HG03460 (cell line): ENCODE measurements at regions not wholly inside any gene's neighbourhood (a gene's known extent, or its start where the extent isn't known, plus 50 kb on each side); places are given as distances from the start of the nearest gene placed in this dataset.

Source experiments
- ATAC-seq: cut with Tn5 transposase; IDR thresholded peaks from one replicate; pipeline ENCODE4 v1.9.1; 2021; ENCODE audit not compliant: unreplicated experiment

- ATAC-seq, result no peak
Observed at GRCh38 chr4:175871774-175872405, 59.8 kb upstream of the GPM6A start.

GRCh38 chr4:175873707-175874106 is 61.6 kb upstream of the GPM6A start:
- ATAC-seq, result no peak

GRCh38 chr4:175874306-175874705 is 62.2 kb upstream of the GPM6A start:
- no peak for ATAC-seq

GRCh38 chr4:175875993-175876771 is 64.1 kb upstream of the GPM6A start:
- ATAC-seq, result no peak

- no peak for ATAC-seq
Observed at GRCh38 chr4:175882891-175883290, 70.8 kb upstream of the GPM6A start.

GRCh38 chr4:175884048-175884447 is 72.0 kb upstream of the GPM6A start:
- ATAC-seq, result no peak

- no peak for ATAC-seq
Observed at GRCh38 chr4:175891231-175891630, 79.2 kb upstream of the GPM6A start.

- ATAC-seq, result no peak
Observed at GRCh38 chr4:175891851-175892250, 79.8 kb upstream of the GPM6A start.

GRCh38 chr4:175905925-175906324 is 93.9 kb upstream of the GPM6A start:
- ATAC-seq, result no peak

GRCh38 chr4:175906384-175906783 is 94.3 kb upstream of the GPM6A start:
- ATAC-seq, result no peak

- no peak for ATAC-seq
Observed at GRCh38 chr4:175910700-175911099, 98.6 kb upstream of the GPM6A start.

GRCh38 chr4:175916626-175917351 is 104.7 kb upstream of the GPM6A start:
- no peak for ATAC-seq

GRCh38 chr4:175927121-175927520 is 115.1 kb upstream of the GPM6A start:
- ATAC-seq, result no peak

- ATAC-seq, result no peak
Observed at GRCh38 chr4:175929441-175929840, 117.4 kb upstream of the GPM6A start.

- ATAC-seq, result no peak
Observed at GRCh38 chr4:175929932-175930331, 117.9 kb upstream of the GPM6A start.

- no peak for ATAC-seq
Observed at GRCh38 chr4:175930471-175930870, 118.4 kb upstream of the GPM6A start.

- no peak for ATAC-seq
Observed at GRCh38 chr4:175932116-175932515, 120.1 kb upstream of the GPM6A start.

- no peak for ATAC-seq
Observed at GRCh38 chr4:175934506-175934905, 122.4 kb upstream of the GPM6A start.

GRCh38 chr4:175935016-175935661 is 123.1 kb upstream of the GPM6A start:
- ATAC-seq, result no peak

- no peak for ATAC-seq
Observed at GRCh38 chr4:175944126-175944910, 121.3 kb upstream of the WDR17 start.
